ENCODE measurements at regions not wholly inside any gene's neighbourhood (a gene's known extent, or its start where the extent isn't known, plus 50 kb on each side); places are given as distances from the start of the nearest gene placed in this dataset.

GRCh38 chr3:117587416-117587815 is 877.8 kb downstream of the TUSC7 start:
- TF ChIP-seq CTCF (conservative IDR thresholded peaks at IDR 0.05; ENCODE audit: low read depth, low read length) = no peak
- TF ChIP-seq EZH2phosphoT487 (IDR thresholded peaks at IDR 0.05; ENCODE audit: borderline replicate concordance, low read length) = no peak
- no peak for TF ChIP-seq EZH2 (IDR thresholded peaks at IDR 0.05; ENCODE audit: low read length, unreplicated experiment)

Data from PC-3 (cell line).